NCI-H524 (cell line): ENCODE measurements at regions not wholly inside any gene's neighbourhood (a gene's known extent, or its start where the extent isn't known, plus 50 kb on each side); places are given as distances from the start of the nearest gene placed in this dataset.
"Not testable (repeated sequence)": the region's sequence is repeated elsewhere in the genome, so short reads cannot be mapped to it uniquely, and the experiment has no call there.

ENCODE experiments used
- DNase-seq, 2 experiments: peaks; one replicate each; lab custom pipeline; 2025; lab: John Stamatoyannopoulos, UW

DNA sequence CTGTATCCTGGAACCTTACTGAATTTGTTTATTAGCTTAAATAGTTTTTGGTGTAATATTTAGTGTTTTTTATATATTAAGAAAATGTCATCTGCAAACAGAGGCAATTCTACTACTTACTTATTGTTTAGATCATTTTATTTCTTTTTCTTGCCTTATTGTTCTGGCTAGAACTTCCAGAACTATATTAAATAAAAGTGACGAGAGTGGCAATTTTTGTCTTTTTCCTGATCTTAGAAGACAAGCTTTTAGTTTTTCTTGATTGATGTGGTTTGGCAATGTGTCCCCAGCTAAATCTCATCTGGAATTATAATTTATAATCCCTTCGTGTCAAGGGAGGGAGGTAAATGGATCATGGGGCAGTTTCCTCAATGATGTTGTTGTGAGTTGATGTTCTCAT is 857.8 kb downstream of the SLC6A15 start:
- no peak for DNase-seq

DNA sequence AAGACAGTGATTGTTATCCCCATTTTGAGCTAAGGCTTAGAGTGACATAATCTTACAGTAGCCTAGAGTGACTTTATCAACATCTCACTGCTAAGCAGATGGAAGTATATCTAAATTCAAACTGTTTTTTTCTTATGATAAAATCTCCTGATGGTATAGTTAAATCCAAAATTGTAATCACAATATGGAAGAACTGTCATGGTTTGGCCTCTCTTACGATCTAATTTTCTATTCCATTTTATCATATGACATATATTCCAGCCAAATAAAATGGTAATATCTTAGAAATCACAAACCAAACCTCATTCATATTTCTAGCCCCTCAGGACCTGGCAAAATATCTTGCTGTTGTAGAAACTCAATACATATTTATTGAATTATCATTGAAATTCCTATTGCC is 864.7 kb downstream of the SLC6A15 start:
- no peak for DNase-seq

DNA sequence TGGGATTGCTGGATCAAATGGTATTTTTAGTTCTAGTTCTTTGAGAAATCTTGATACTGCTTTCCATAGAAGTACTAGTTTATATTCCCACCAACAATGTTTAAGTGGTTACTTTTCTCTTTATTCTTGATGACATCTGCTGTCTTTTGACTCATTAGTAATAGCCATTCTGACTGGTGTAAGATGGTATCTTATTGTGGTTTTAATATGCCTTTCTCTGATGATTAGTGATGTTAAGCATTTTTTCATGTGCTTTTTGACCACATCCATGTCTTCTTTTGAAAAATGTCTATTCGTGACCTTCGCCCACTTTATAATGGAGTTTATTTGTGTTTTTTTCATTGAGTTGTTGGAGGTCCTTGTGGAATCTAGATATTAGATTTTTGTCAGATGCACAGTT is 865.7 kb downstream of the SLC6A15 start:
- DNase-seq: no peak

DNA sequence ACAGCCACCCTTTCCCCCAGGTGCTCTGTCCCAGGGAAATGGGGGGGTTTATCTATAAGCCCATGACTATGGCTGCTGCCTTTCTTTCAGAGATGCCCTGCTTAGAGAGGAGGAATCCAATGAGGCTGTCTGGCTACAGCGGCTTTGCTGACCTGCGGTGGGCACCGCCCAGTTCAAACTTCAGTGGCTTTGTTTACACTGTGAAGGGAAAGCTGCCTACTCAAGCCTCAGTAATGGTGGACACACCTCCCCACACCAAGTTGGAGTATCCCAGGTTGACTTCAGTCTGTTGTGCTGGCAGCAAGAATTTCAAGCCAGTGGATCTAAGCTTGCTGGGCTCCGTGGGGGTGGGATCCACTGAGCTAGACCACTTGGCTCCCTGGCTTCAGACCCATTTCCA is 869.2 kb downstream of the SLC6A15 start:
- DNase-seq: no peak

DNA sequence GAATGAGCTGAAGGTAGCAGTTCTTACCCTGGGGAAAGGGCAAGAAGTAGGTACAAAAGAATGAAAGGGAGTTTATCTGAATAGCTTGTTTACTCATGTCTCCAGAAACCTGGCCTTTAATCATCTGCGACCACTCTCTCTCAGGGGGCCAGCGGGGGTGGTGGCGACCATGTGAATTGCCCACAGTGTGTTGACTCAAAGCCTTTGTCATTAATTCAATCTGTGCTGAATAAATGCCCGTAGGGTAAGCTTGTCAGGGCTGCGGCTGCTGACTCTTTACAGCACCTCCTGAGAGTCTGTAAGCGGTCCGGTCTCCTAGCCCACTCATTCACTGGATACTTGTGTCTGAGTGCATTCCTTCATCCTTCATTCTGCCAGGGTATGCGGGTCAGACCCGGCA is 874.4 kb downstream of the SLC6A15 start:
- no peak for DNase-seq

DNA sequence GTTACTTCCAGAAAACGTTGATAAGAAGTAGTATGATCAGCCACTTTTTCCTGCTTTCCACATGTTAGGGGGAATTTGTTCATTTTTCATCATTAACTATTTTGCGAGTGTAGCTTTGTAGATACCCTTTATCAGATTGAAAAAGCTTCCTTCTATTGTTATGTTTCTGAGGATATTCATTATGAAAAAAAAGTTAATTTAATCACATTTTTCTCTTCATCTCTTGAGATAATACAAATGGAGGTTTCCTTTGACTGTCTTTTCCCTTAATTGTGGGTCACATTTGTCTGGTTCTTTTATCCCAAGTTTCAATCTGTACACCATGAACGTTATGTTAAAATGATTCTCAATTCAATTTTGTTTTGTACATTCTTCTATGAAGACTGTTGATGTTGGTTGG is 875.7 kb downstream of the SLC6A15 start:
- no peak for DNase-seq

DNA sequence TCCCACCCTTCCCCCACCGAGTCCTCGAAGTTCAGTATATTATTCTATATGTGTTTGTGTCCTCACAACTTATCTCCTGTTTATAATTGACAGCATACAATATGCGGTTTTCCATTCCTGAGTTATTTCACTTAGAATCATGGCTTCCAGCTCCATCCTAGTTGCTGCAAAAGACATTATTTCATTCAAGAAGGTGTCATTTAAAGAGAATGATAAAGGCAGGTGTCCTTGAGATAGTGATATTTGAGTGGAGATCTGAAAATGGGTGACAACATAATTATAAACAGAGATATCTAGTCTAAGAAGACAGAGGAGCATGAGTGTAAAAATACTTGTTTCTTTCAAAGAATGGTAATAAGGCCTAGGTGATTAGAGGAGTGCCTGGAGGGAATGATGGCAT is 876.8 kb downstream of the SLC6A15 start:
- no peak for DNase-seq

DNA sequence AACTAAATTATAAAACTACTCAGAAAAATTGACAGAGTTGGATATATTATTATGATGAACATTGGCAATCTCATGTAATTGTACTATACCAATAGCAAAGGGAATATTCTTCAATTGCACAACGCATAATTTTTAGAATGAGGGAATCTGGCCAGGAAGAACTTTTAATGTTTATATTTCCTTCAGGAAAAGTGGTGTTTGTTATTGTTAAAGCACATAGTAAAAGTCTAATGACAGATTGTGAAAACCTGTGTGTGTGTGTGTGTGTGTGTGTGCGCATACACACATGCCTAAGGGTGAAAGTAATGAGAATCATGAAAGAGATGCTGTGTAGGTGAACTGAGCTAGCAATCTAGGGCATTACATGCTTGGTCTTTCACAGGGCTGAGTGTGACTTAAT is 877.7 kb downstream of the SLC6A15 start:
- DNase-seq: no peak

DNA sequence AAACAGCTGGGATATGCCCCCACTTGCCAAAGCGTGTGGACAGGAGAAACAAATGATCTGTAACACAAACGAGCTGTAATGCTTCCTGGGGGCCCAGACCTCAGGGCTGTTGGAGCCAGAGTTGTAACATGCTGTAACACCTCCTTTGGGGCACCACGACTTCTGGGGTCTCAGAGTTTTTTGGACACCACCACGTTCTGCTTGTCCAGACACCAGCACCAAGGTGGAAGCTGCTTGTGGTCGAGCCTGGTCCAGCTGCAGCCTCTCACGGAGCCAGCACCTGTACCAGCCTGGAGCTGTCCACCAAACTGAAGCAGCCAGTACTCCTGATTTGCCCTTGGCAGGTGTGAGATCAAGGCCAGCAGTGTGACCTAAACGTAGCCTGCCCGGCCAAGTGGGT is 879.4 kb downstream of the SLC6A15 start:
- DNase-seq: no peak

DNA sequence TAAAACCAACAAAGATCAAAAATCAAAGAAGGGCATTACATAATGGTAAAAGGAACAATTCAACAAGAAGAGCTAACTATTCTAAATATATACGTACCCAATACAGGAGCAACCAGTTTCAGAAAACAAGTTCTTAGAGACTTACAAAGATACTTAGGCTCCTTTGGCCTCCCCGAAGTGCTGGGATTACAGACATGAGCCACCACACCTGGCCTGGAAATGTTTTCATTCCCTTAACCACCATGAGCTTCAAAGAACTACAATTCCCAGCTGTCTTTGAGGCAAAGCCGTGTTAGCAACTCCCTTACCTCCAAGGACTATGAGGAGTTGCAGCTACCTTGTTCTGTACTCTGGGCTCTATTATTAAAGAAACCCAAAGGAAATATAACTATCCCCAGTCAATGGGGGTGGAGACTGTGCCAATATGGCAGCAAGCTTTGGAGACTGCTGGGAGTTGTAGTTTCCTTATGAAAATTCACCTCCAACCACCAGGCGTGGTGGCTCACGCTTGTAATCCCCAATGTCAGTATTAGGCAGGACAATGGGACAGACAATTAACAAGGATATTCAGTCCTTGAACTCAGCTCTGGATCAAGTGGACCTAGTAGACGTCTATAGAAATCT is 893.9 kb downstream of the SLC6A15 start:
- not testable (repeated sequence) for DNase-seq

DNA sequence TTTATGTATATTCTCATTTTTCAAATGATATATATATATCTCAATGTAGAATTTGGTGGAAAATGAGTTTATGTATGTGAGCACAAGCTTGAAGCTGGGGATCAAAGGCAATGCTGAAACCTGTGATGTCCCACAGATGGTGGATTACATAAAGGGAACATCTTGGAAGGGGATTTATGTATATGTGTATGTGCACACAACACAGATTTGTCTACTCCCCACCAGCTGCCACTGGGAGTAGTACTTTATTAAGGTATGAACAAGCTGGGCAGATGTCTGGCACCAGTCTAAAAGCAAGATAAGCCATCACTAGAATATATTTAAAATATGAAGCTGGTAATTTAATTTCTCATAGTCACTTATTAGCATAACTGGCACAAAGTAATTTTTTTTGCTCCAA is 895.6 kb downstream of the SLC6A15 start:
- peak; percentile 76 to 87 for DNase-seq

DNA sequence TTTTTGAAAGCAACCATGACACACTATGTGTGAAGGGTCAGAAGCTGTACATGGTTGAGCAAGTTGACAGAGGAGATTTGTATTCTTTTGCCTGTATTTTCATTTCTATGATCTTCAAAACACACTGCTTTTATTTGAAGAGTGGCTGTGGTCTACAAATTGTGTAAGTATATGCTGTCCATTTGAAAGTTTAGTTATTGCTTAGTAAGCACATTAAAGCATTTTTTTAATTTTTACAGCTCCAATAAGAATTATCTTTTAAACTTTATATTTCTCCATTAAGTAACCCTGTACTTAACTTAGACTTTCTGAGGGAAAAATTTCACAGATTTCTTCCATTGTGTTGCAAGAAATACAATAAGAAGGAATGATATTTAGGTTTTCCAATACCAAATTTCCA is 915.2 kb downstream of the SLC6A15 start:
- no peak for DNase-seq

DNA sequence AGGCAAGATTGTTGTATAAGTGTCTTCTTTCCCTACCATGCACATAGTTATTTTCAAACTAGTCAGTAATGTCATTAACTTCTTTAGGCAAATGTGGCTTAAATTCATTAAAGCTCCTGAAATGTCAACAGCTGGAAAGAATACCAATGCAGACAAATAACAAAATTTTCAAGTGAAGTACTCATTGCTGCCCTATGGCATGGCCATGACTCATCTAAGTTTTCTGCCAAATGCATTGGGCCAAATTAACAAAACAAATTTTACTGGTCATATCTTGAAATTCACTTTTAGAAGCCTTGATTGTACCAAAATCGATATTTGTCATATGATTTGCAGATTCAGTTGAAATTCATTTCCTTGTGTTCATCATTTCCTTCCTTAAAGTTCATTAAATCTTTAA is 915.9 kb downstream of the SLC6A15 start:
- DNase-seq: no peak

DNA sequence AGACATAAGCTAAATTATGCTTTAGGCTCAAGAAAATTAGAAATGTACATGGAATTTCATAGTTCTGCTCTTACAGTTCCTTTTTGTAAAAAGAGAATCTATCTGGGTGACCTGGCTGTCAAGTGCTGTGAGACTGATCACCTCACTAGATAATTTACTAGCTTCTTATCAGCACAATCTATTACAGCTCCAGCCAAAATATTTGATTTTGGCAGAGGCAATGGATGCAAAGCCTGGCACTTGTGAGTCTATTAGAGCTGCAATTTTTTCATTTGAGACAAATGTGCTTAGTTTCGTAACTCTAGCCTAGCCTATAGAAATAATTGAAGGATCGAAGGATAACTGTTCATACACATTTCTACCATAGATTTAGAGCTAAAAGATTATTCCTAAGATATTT is 927.5 kb downstream of the SLC6A15 start:
- no peak for DNase-seq

DNA sequence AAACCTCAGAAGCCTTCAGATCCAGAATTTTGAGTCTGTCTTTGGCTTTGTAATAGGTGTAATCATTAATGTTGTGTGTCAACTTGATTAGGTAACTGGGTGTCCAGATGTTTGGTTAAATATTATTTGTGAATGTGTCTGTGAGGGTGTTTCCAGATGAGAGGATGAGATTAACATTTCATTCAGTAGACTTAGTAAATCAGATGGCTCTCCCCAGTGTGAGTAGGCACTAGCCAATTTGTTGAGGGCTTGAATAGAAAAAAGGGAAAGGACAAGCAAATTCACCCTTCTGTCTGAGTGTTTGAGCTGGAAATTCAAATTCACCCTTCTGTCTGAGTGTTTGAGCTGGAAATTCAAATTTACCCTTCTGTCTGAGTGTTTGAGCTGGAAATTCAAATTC is 932.2 kb downstream of the SLC6A15 start:
- DNase-seq: no peak

DNA sequence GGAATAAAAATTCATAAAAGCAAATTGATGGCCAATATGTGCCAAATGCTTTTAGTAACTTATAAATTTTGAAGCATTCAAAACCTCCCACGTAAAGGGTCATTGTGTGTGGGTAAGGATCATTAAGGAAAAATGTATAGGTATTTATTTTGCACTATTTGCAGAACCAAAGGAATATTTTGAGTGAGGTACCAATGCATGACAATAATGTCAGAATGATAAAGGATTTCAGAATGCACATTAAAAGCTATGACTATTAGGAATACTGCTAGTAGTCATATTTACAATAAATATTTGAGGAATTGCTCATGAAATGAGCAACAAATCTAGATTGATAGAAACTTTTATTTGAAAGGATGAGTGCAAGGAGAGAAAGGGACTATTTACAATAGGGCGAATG is 932.8 kb downstream of the SLC6A15 start:
- DNase-seq: no peak

DNA sequence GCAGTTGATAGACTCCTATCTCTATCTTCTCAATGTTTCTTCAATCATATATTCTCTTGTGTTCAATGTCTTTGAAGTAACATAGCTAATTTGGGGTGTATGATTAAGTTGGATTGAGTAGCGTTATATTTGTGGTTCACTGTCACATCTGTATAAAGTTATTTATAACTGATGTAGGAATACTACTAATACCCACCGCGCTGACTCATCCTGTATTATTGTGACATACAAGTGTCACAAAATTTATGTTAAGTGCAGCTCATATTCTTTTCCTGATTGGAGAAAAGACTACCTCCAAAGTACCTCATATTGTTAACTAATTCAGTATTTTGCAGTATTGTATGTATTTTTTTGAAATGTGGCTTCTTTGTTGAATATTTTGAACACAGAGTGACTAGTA is 940.8 kb downstream of the SLC6A15 start:
- no peak for DNase-seq

DNA sequence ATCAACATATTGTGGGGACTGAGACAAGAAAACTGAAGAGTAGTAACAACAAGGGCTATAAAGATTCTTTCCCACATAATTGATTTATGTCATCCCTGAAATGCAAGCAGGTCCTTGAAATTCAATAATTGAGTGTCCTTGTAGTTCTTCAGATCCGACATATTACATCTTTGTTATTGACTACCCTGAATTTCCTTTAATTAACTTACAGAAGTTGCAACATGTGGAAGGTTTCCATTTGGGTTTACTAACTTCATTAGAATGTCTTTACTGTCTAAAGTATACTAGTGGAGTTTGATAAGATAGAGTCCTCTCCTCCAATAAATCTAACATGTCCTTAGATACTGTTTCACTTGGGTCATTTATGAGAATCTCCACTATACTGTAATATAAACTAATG is 951.8 kb downstream of the SLC6A15 start:
- no peak for DNase-seq

DNA sequence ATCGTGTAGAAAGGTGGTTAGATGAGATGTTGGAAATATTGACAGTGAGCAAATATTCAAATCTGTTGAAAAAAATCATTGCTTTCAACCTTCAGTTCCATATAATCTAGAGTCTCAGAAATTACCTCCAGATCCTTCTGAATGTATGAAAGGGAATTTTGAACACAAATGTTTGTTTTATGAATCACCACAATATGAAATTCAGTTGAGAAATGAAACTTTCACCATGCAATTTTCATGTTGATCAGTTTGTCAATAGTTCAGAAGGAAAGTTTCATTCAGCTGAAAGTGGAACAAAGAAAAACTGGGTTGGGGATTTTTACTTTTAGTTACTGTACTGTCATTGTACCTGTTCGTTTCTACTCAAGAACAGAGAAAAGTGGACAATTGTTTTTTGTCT is 953.6 kb downstream of the SLC6A15 start:
- DNase-seq: no peak

DNA sequence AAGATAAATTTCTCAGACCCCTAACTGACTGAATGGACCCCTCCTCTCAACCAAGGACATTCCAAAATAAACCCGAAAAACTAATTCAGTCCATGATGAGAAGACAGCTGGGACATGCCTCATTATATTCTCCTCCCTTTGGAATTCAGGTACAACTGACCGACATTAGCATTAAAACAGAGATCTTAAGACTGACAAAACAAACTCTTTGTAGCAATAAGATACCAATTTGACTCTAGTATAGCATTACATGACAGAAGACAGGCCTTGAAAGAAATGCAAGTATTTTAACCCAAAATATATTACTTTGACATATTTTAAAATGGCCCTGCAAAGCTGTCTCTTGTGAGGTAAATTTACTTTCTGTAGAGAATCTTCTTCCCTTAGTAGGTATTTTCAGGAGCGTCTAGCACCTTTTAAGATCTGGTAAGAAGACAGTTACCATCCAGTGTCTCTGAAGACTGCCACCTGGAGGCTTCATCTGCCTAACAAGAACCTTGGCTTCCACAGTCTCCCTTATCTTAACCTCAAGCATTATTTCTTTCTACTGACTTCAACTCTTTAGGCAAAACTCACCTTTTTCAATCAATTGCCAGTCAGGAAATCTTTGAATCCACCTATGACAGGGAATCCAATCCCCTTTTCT is 957.5 kb downstream of the SLC6A15 start:
- no peak for DNase-seq

DNA sequence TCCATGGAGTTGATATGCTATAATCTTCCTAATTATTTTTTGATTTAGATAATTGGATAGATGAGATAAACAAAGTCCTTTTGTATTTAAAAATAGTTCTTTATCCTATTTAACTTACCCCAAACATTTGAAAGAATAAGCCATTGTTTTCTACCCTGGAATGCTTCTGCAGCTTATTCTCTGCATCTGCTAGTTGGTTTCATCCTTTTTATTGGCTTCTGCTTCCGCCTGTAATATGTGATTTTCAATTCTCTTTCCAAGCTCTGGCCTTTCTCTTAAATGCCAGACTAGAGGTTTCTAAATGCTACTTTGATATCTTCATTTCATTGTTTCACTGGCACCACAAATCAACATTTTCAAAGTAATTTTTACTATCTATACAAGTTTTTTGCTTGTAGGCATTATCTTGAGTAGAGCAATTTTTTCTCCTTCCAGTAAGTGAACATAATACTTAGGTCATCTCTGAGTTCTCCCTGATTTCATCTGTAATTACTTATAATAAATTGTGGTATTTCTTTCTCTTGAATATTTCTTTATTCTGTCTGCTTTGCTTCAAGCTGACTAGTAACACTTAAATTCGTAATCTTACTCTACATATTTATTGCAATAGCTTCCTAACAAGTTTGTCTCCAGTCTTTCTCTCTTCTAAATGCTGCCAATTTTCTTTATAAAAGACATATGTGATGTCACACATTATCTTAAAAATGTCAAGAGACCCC is 958.4 kb downstream of the SLC6A15 start:
- no peak for DNase-seq

DNA sequence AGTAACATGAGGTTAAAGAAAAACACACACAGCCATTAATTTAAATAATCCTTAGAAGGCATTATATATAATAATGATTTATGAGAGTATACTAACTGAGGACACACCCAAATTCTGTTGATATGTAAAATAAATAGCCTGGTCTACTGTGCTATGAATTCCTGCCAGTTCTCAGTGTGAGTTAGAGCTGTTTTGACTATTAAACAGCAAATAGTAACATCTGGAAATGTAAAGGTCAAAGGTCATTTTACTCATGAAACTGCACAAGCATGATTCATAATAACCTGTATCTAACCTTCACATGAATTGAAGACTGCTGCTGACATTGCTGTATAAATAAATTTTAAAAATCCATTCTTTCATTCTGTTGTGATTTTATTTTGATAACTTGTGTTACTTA is 966.7 kb downstream of the SLC6A15 start:
- no peak for DNase-seq

DNA sequence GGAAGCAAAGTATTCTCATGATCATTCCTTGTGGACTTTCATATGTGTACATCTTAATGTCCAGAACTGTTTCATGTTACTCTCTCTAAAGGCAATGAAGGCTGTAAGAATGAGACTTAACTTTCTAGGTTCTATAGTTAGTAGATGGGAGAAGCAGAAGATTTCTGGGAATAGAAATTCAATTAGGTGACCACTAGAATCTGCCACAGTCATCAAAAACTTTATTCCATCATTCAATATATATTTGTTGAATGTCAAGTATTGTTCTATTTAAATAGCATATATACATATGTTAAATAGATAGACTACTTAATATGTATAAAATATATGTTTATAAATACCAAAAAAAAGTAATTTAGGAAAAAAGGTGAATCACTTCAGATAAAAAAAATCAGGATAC is 972.9 kb downstream of the SLC6A15 start:
- DNase-seq: no peak

DNA sequence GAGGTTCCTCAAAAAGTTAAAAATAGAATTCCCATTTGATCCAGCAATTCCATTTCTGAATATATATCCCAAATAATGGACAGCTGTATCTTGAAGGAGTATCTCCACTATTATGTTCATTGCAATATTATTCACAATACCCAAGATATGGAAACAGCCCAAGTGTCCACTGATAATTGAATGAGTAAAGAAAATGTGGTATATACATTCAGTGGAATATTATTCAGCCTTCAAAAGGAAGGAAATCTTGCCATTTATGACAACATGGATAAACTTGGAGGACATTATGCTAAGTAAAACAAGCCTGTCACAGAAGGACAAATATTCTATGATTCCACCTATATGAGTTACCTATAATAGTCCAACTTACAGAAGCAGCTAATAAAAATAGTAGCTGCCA is 979.0 kb downstream of the SLC6A15 start:
- DNase-seq: no peak
